IgD-negative memory B cell (primary cell): ENCODE measurements at regions not wholly inside any gene's neighbourhood (a gene's known extent, or its start where the extent isn't known, plus 50 kb on each side); places are given as distances from the start of the nearest gene placed in this dataset.

Experiments
- H3K27ac Mint-ChIP-seq, 3 donors: one replicate each; pipeline ENCODE4 v1.8.0; 2020 to 2022; ENCODE audit warnings: mild to moderate bottlenecking in 3 of 3, mixed read lengths in 3 of 3, moderate library complexity in 1 of 3
- H3K27me3 Mint-ChIP-seq: one replicate; pipeline ENCODE4 v1.8.0; 2021; ENCODE audit warnings: mixed read lengths
- H3K36me3 Mint-ChIP-seq: one replicate; pipeline ENCODE4 v1.8.0; 2020; ENCODE audit warnings: mild to moderate bottlenecking, mixed read lengths
- H3K4me1 Mint-ChIP-seq, 3 donors: one replicate each; pipeline ENCODE4 v1.8.0; 2020 to 2022; ENCODE audit warnings: mixed read lengths in 3 of 3, mild to moderate bottlenecking in 1 of 3
- H3K4me3 Mint-ChIP-seq, 4 donors: one replicate each; pipeline ENCODE4 v1.8.0; 2020 to 2022; ENCODE audit warnings: mild to moderate bottlenecking in 4 of 4, mixed read lengths in 4 of 4, moderate library complexity in 3 of 4
- H3K9me3 Mint-ChIP-seq, 3 donors: one replicate each; pipeline ENCODE4 v1.8.0; 2020 to 2021; ENCODE audit warnings: mixed read lengths in 3 of 3, mild to moderate bottlenecking in 1 of 3

GRCh38 chr2:120802867-120803484 lies 67.3 kb downstream of the GLI2 start:
- H3K27me3 Mint-ChIP-seq, result peaks cover 2% of the 10 kb centered on the region
- no peaks in the 10 kb centered on the region for H3K36me3 Mint-ChIP-seq
- no peak overlapping the region for H3K27ac Mint-ChIP-seq
- H3K4me1 Mint-ChIP-seq, result no peaks in the 10 kb centered on the region
- H3K9me3 Mint-ChIP-seq, result no peaks in the 10 kb centered on the region
- no peak overlapping the region for H3K4me3 Mint-ChIP-seq

GRCh38 chr2:120803764-120804335 lies 68.2 kb downstream of the GLI2 start:
- no peak overlapping the region for H3K4me3 Mint-ChIP-seq
- no peaks in the 10 kb centered on the region for H3K4me1 Mint-ChIP-seq
- H3K27ac Mint-ChIP-seq, result no peak overlapping the region
- no peaks in the 10 kb centered on the region for H3K36me3 Mint-ChIP-seq
- peaks cover 2% of the 10 kb centered on the region for H3K27me3 Mint-ChIP-seq
- peaks cover 0 to under 1% (median 0%) of the 10 kb centered on the region in 3 donors for H3K9me3 Mint-ChIP-seq

DNA sequence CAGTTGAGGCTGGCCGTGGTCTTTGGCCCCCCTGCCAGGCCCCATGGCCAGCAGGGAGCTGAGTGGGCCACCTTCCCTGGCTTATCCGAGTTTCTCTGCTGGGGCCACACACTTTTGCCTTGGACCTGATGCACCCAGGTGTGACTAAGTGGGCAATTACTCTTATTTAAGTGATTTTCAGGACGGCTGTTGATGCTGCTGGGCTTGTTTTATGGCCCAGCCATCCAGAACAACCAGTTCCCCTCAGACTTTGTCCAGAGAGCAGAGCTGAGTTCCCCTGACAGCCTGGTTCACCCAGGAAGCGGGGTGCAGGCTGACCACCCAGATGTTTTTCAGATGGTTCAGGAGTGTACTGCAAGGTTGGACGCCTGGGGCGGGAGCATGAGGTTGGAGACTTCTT lies 68.8 kb downstream of the GLI2 start:
- Mint-ChIP-seq H3K27ac (no peak overlapping the region), H3K36me3 (no peaks in the 10 kb centered on the region), H3K4me1 (no peaks in the 10 kb centered on the region), H3K4me3 (no peak overlapping the region), H3K27me3 (peaks cover 2% of the 10 kb centered on the region), H3K9me3 (peaks cover 0 to 6% (median 0%) of the 10 kb centered on the region in 3 donors)

GRCh38 chr2:120805011-120805410 lies 69.3 kb downstream of the GLI2 start:
- Mint-ChIP-seq H3K27ac (no peak overlapping the region), H3K4me3 (no peak overlapping the region), H3K9me3 (peaks cover 0 to 6% (median 0%) of the 10 kb centered on the region in 3 donors), H3K27me3 (peaks cover 3% of the 10 kb centered on the region), H3K36me3 (no peaks in the 10 kb centered on the region), H3K4me1 (no peaks in the 10 kb centered on the region)

DNA sequence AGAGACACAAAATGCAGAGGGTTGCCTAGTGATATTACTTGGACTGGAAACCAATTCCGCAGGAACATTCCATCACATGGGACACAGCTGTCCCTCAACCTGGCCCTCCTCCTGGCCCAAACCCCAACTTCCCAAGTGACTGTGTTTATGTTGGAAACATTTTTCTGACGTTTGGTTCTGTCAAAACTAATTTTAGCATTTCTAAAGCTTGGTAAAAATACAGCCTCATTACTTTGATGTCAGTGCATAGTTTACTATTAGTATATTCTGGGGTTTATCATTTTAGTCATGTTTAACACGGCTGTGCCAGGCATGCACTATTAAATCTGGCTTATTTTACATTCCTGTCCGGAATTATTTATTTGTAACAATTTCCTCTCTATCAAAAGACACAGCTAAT lies 69.9 kb downstream of the GLI2 start:
- H3K27ac Mint-ChIP-seq, result no peak overlapping the region
- H3K9me3 Mint-ChIP-seq, result peaks cover 0 to 6% (median 0%) of the 10 kb centered on the region in 3 donors
- peaks cover 3% of the 10 kb centered on the region for H3K27me3 Mint-ChIP-seq
- no peaks in the 10 kb centered on the region for H3K4me1 Mint-ChIP-seq
- H3K36me3 Mint-ChIP-seq, result no peaks in the 10 kb centered on the region
- no peak overlapping the region for H3K4me3 Mint-ChIP-seq

DNA sequence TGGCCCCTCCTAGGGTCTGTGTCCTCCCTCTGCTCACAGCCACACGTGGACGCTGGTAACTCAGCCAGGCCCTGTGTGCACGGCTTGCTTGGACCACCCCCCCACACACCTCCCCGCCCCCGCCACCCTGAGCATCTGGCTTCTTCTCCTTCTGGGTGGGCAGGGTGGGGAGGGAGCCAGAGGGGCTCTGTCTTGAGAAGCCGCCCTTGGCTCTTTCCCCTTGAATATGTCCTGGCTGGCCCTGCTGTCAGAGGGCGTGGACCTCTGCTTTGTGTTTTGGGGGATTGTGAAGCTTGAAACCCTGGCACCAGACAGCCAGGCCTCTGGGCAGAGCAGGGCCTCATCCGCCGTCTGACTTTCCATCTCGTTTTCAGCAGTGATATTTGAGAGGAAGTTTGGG lies 72.1 kb downstream of the GLI2 start:
- Mint-ChIP-seq H3K4me1 (no peaks in the 10 kb centered on the region), H3K9me3 (peaks cover 0 to 6% (median 0%) of the 10 kb centered on the region in 3 donors), H3K27me3 (peaks cover 5% of the 10 kb centered on the region), H3K27ac (no peak overlapping the region), H3K4me3 (no peak overlapping the region), H3K36me3 (no peaks in the 10 kb centered on the region)

- Mint-ChIP-seq H3K27ac (no peak overlapping the region), H3K4me3 (no peak overlapping the region), H3K27me3 (peaks cover 5% of the 10 kb centered on the region), H3K4me1 (no peaks in the 10 kb centered on the region), H3K36me3 (no peaks in the 10 kb centered on the region), H3K9me3 (peaks cover 0 to 6% (median 0%) of the 10 kb centered on the region in 3 donors)
These were observed 73.5 kb downstream of the GLI2 start for GRCh38 chr2:120809151-120809550.

DNA sequence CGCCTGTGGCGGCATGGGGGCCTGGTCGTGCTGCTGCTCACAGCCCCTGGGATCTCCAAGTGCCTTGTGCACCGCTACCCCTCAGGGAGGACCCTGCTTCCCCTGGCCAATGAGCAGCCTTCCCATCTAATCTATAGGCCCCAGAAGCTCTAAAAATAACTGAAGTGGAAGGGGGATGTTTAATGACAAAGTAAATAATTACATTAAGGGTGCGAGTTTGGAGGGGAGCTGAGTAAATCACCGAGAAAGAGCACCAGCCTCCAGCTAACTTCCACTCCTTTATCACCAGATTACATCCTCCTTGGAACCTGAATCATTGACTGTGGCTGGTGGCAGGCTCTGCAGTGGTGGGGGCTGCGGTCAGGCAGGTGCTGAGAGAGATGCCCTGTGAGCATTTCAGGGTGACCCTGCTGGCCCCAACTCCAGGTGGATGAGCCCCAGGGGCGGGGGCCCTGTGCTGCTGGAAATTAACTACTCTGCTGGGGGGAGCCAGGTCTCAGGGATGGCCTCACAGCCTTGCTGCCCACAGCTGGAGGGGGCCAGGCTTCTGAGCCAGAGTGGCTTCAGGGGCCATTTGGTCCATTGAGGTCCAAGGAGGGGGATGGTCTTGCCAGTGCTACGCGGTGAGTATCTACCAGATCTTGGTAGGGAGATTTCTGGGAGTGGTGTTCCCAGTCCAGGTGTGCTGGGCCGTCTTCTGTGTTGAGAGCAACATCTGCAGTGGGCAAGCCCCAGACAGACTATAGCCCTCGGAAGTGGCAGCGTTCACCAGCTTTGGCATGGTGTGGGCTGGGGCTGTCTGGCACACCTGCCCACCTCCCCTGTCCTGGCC lies 74.2 kb downstream of the GLI2 start:
- H3K4me1 Mint-ChIP-seq, result no peaks in the 10 kb centered on the region
- H3K36me3 Mint-ChIP-seq, result no peaks in the 10 kb centered on the region
- peaks cover 5% of the 10 kb centered on the region for H3K27me3 Mint-ChIP-seq
- H3K4me3 Mint-ChIP-seq, result no peak overlapping the region
- no peak overlapping the region for H3K27ac Mint-ChIP-seq
- peaks cover 0 to 6% (median 0%) of the 10 kb centered on the region in 3 donors for H3K9me3 Mint-ChIP-seq

GRCh38 chr2:120810639-120811038 lies 75.0 kb downstream of the GLI2 start:
- no peaks in the 10 kb centered on the region for H3K36me3 Mint-ChIP-seq
- H3K27me3 Mint-ChIP-seq, result peaks cover 5% of the 10 kb centered on the region
- no peak overlapping the region for H3K27ac Mint-ChIP-seq
- H3K4me3 Mint-ChIP-seq, result no peak overlapping the region
- no peaks in the 10 kb centered on the region for H3K4me1 Mint-ChIP-seq
- peaks cover 0 to 6% (median 0%) of the 10 kb centered on the region in 3 donors for H3K9me3 Mint-ChIP-seq

DNA sequence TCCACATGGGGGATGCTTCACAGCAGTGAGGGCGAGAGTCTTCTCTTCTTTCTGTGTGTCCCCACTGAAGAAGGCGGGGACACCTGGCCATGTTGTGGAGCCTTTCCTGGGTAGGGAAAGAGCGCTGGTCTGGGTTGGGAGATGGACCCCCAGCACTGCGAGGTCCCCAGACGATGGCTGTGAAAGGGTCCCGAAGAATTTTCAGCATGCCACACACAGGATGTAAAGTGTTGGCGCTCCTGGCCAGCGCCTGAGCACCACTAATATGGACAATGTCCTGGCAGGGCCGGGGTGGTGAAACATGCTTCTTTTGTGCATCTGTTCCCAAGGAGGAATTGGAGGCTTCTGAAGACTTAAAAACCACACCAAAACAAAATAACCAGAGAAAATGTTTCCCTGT lies 77.2 kb downstream of the GLI2 start:
- H3K36me3 Mint-ChIP-seq, result no peaks in the 10 kb centered on the region
- peaks cover 3% of the 10 kb centered on the region for H3K27me3 Mint-ChIP-seq
- H3K4me3 Mint-ChIP-seq, result no peak overlapping the region
- H3K4me1 Mint-ChIP-seq, result no peaks in the 10 kb centered on the region
- H3K9me3 Mint-ChIP-seq, result peaks cover 0 to 6% (median 0%) of the 10 kb centered on the region in 3 donors
- H3K27ac Mint-ChIP-seq, result no peak overlapping the region

- Mint-ChIP-seq H3K4me1 (no peaks in the 10 kb centered on the region), H3K36me3 (no peaks in the 10 kb centered on the region), H3K4me3 (no peak overlapping the region), H3K9me3 (peaks cover 0 to under 1% (median 0%) of the 10 kb centered on the region in 3 donors), H3K27ac (no peak overlapping the region), H3K27me3 (peaks cover 3% of the 10 kb centered on the region)
These were observed 78.7 kb downstream of the GLI2 start for GRCh38 chr2:120814352-120814751.

- peaks cover 2% of the 10 kb centered on the region for H3K27me3 Mint-ChIP-seq
- H3K27ac Mint-ChIP-seq, result no peak overlapping the region
- H3K4me3 Mint-ChIP-seq, result no peak overlapping the region
- H3K9me3 Mint-ChIP-seq, result no peaks in the 10 kb centered on the region
- H3K4me1 Mint-ChIP-seq, result no peaks in the 10 kb centered on the region
- H3K36me3 Mint-ChIP-seq, result no peaks in the 10 kb centered on the region
These were observed 79.6 kb downstream of the GLI2 start for GRCh38 chr2:120815292-120815691.

DNA sequence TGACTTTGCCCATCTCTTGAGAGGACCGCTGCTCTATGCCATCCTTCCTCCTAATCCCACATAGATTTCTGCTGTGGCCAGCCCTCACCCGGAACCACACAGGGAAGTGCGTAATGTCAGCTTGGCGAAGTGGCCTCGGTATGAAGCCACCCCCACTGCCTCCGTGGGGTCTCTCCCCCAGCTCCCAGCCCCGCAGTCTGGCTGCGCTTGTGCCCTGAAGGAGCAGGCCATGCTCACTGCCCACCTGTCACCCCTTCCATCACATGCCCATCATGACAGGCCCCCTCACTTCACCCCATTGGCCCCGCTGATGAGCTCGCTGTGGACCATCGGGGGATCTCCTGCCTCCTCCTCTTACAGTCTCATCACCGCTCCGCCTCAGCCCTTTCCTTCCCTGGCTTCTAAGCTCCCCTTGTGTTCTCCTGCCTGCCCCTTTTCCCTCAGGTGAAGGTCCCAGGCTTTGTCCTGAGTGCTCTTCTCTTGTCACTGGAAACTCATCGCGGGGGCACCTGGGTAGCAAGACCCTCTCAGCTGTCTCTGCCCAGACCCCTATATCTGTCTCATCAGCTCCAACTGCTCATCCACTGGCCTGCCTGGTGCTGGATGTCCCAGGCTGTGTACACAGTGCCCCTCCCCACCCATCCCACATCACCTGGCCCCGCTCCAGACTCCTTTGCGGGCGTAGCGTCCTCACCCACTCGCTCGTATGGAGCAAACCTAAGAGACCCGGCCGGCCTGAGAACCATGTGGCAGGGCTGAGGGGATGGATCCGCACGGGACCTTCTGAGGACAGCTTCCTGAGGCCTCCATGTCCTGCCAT lies 81.7 kb downstream of the GLI2 start:
- Mint-ChIP-seq H3K4me3 (no peak overlapping the region), H3K36me3 (no peaks in the 10 kb centered on the region), H3K9me3 (no peaks in the 10 kb centered on the region), H3K27ac (no peak overlapping the region), H3K4me1 (no peaks in the 10 kb centered on the region), H3K27me3 (no peaks in the 10 kb centered on the region)

DNA sequence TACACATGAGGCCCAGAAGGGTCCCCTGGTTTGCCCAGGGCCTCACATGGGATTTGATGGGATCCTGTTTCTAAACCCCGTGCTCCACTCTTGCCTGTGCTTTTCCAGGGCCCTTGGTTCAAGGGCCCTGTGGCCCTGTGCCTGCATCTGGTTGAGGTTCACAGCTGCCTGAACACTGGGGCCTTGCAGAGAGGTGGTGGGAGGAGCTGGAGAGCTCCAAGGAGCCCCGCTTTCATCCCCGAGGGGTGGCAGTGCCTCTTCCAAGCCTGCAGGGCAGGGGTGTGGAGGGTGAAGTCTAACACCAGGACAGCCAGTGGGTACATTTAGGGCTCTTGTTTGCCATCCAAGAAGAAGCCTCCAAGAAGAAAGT lies 82.3 kb downstream of the GLI2 start:
- Mint-ChIP-seq H3K27me3 (no peaks in the 10 kb centered on the region), H3K9me3 (no peaks in the 10 kb centered on the region), H3K4me1 (no peaks in the 10 kb centered on the region), H3K36me3 (no peaks in the 10 kb centered on the region), H3K4me3 (no peak overlapping the region), H3K27ac (no peak overlapping the region)

GRCh38 chr2:120818441-120818920 lies 82.8 kb downstream of the GLI2 start:
- no peaks in the 10 kb centered on the region for H3K36me3 Mint-ChIP-seq
- no peaks in the 10 kb centered on the region for H3K27me3 Mint-ChIP-seq
- H3K4me3 Mint-ChIP-seq, result no peak overlapping the region
- H3K27ac Mint-ChIP-seq, result no peak overlapping the region
- no peaks in the 10 kb centered on the region for H3K4me1 Mint-ChIP-seq
- H3K9me3 Mint-ChIP-seq, result no peaks in the 10 kb centered on the region
